Endothelial cell of umbilical vein (primary cell): ENCODE measurements at regions not wholly inside any gene's neighbourhood (a gene's known extent, or its start where the extent isn't known, plus 50 kb on each side); places are given as distances from the start of the nearest gene placed in this dataset.

ENCODE experiments used
- CTCF ChIP-seq, 2 donors: IDR thresholded peaks; 1 replicate in 1 of 2; 2 replicates in 1 of 2; pipeline ENCODE4 v1.5.1; 2011; ENCODE audit warnings: low read length in 2 of 2, mild to moderate bottlenecking in 2 of 2, moderate library complexity in 2 of 2, control low read depth in 1 of 2, inconsistent platforms in 1 of 2, low read depth in 1 of 2; ENCODE audit not compliant: insufficient read depth in 1 of 2; ENCODE audit errors: extremely low read depth in 1 of 2
- EZH2 ChIP-seq: IDR thresholded peaks from 2 replicates; pipeline ENCODE4 v1.6.1; 2012; ENCODE audit warnings: borderline replicate concordance, low read depth, mild to moderate bottlenecking, moderate library complexity, low read length, inconsistent platforms; ENCODE audit not compliant: severe bottlenecking
- JUN ChIP-seq: IDR thresholded peaks from 2 replicates; pipeline ENCODE4 v1.6.1; 2011; ENCODE audit warnings: borderline replicate concordance, low read depth; ENCODE audit not compliant: insufficient read length, insufficient read depth
- POLR2A ChIP-seq: IDR thresholded peaks from 2 replicates; pipeline ENCODE4 v1.6.1; 2012; ENCODE audit warnings: low read depth, mild to moderate bottlenecking, control low read depth, low read length
- POLR2AphosphoS5 ChIP-seq: IDR thresholded peaks from 2 replicates; pipeline ENCODE4 v1.6.1; 2012; ENCODE audit warnings: low read depth, mild to moderate bottlenecking, control low read depth, low read length, moderate library complexity; ENCODE audit not compliant: insufficient read depth
- TF ChIP-seq, protein P1 (sequence below): IDR thresholded peaks from 2 replicates; pipeline ENCODE4 v1.6.1; 2011; ENCODE audit not compliant: insufficient read depth, insufficient read length

DNA sequence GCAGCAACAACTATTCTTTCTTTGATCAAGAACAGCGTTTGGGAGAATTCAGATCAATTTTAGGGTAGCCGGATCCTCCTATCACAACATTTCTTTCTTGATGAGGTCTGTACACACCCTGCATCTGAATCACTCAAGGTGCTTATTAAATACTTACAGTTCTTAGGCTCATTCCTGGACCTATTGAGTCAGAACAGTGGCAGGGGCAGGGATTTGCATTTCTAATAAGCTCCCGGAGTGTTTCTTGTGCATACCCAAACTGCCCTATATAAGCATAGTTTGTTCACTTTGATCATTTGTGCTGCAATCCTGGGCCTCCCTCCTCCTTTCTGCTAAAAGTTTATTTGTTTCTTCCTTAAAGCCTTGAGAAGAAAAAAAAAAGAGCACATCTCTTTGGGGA, 80.5 kb upstream of the RPH3A start:
- TF ChIP-seq CTCF (IDR thresholded peaks at IDR 0.05; ENCODE audit: extremely low read depth in 1 of 2, insufficient read depth in 1 of 2, low read depth in 1 of 2, low read length in 2 of 2) = no peak
- no peak for TF ChIP-seq POLR2A
- TF ChIP-seq POLR2AphosphoS5 = no peak
- no peak for TF ChIP-seq JUN
- TF ChIP-seq EZH2 = no peak
- TF ChIP-seq, protein P1, sequence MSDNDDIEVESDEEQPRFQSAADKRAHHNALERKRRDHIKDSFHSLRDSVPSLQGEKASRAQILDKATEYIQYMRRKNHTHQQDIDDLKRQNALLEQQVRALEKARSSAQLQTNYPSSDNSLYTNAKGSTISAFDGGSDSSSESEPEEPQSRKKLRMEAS = no peak
